Calu3 (cell line): ENCODE measurements at regions not wholly inside any gene's neighbourhood (a gene's known extent, or its start where the extent isn't known, plus 50 kb on each side); places are given as distances from the start of the nearest gene placed in this dataset.

ENCODE experiments used
- BruUV-seq: library from RNA; stranded (reverse); fragments of 400-500 nt; replicated peaks from 2 replicates; lab custom pipeline; 2021; lab: Mats Ljungman, UMichigan
- CTCF ChIA-PET: fragments of 300-600 bp; sonication (Branson Sonifier 250); formaldehyde crosslinking; loops from one replicate; lab custom pipeline; 2022; ENCODE audit warnings: antibody characterized with exemption; lab: Charles Lee
- DNase-seq: peaks from one replicate; pipeline ENCODE4 v3.0.0; 2022
- H3K27ac Mint-ChIP-seq: one replicate; pipeline ENCODE4 v1.8.0; 2022; ENCODE audit warnings: mixed read lengths; ENCODE audit not compliant: unreplicated experiment
- H3K27me3 Mint-ChIP-seq: one replicate; pipeline ENCODE4 v1.8.0; 2022; ENCODE audit warnings: mixed read lengths; ENCODE audit not compliant: unreplicated experiment
- H3K36me3 Mint-ChIP-seq: one replicate; pipeline ENCODE4 v1.8.0; 2022; ENCODE audit warnings: mild to moderate bottlenecking, moderate library complexity, mixed read lengths; ENCODE audit not compliant: insufficient read depth, unreplicated experiment
- H3K4me1 Mint-ChIP-seq: one replicate; pipeline ENCODE4 v1.8.0; 2022; ENCODE audit warnings: mild to moderate bottlenecking, low read depth, mixed read lengths; ENCODE audit not compliant: unreplicated experiment
- H3K4me3 Mint-ChIP-seq: one replicate; pipeline ENCODE4 v1.8.0; 2022; ENCODE audit warnings: mild to moderate bottlenecking, low read depth, moderate library complexity, mixed read lengths; ENCODE audit not compliant: unreplicated experiment
- H3K9me3 Mint-ChIP-seq: one replicate; pipeline ENCODE4 v1.8.0; 2022; ENCODE audit warnings: low read depth, mixed read lengths; ENCODE audit not compliant: unreplicated experiment
- intact Hi-C: fragments of 100-400 bp; cut with micrococcal nuclease; formaldehyde crosslinking; loops from one replicate; pipeline ENCODE4 v1.10.0; 2022; ENCODE audit not compliant: unreplicated experiment
- TF ChIP-seq, protein P1 (sequence below): fragments of 200-600 bp; IDR thresholded peaks from one replicate; pipeline ENCODE4 v1.8.0; 2022; ENCODE audit warnings: antibody characterized with exemption; ENCODE audit not compliant: unreplicated experiment

DNA sequence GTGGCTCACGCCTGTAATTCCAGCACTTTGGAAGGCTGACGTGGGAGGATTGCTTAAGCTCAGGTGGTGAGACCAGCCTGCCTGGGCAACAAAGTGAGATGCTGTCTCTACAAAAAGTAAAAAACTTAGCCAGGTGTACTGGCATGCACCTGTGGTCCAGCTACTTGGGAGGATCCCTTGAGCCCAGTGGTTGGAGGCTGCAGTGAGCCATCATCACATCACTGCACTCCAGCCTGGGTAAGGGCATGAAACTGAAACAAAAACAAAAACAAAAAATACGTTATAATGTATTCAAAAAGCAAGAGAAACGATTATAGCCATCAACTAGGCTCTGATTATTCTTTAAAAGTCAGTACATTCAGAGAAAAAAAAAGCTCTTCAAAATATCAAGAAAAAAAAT, 62.5 kb downstream of the TCF20 start:
- Mint-ChIP-seq H3K27me3 (no peaks in the 10 kb centered on the region), H3K27ac (no peak overlapping the region), H3K4me1 (no peaks in the 10 kb centered on the region), H3K36me3 (peaks cover 19% of the 10 kb centered on the region), H3K4me3 (no peak overlapping the region), H3K9me3 (no peaks in the 10 kb centered on the region)
- TF ChIP-seq, protein P1, sequence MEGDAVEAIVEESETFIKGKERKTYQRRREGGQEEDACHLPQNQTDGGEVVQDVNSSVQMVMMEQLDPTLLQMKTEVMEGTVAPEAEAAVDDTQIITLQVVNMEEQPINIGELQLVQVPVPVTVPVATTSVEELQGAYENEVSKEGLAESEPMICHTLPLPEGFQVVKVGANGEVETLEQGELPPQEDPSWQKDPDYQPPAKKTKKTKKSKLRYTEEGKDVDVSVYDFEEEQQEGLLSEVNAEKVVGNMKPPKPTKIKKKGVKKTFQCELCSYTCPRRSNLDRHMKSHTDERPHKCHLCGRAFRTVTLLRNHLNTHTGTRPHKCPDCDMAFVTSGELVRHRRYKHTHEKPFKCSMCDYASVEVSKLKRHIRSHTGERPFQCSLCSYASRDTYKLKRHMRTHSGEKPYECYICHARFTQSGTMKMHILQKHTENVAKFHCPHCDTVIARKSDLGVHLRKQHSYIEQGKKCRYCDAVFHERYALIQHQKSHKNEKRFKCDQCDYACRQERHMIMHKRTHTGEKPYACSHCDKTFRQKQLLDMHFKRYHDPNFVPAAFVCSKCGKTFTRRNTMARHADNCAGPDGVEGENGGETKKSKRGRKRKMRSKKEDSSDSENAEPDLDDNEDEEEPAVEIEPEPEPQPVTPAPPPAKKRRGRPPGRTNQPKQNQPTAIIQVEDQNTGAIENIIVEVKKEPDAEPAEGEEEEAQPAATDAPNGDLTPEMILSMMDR: no peak
- CTCF ChIA-PET: interaction anchor here (0.6 kb wide), 1 partner anchor 338 kb away, joined by 3 read pairs; no protein-coding TSS in a partner anchor
- BruUV-seq: no TSS peak
- intact Hi-C loops: no loop called here
- no peak for DNase-seq

DNA sequence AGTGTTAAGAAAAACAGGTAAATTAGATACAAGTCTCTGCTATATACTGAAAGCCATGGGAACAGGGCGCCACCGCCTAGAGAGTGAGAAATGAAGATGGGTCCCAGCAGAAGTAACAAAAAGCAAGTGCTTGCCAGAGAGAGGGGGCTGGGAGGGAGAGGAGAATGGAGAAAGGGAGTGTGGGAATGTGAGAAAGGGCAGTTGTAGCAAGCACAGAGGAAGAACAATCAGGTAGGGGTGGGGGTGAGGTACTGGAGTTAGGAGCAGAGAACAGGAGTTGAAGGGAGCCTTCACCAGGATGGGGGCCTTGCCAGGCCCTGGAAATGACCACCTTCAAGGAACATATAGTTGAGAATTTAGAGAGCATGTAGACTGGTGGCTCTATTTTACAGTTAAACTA, 66.8 kb downstream of the TCF20 start:
- TF ChIP-seq, protein P1: no peak
- Mint-ChIP-seq H3K4me3 (no peak overlapping the region), H3K36me3 (peaks cover 20% of the 10 kb centered on the region), H3K4me1 (no peaks in the 10 kb centered on the region), H3K9me3 (no peaks in the 10 kb centered on the region), H3K27ac (peak overlapping the region; percentile 14), H3K27me3 (no peaks in the 10 kb centered on the region)
- intact Hi-C loops: no loop called here
- no TSS peak for BruUV-seq
- CTCF ChIA-PET: no interaction called here
- no peak for DNase-seq

DNA sequence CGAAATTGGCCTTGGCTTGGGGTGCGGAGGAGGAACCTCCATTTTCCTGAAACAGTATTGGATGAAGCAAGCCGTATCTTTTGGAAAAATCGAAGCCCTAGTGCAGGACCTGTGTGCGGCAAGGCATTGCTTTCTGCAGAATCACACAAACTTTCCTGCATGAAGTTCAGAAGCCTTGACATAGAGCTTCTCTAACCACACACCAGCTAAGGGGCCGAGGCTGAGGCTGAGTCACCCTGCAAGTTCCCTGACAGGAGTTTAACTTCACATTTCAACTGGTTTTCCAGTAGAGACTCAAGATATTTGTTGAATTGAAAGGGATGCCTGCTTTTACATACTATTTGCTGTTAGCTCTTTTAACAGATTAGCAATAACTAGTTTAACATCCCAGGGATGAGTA, 67.8 kb downstream of the TCF20 start:
- H3K27ac Mint-ChIP-seq: no peak overlapping the region
- TF ChIP-seq, protein P1: no peak
- H3K4me3 Mint-ChIP-seq: no peak overlapping the region
- no peaks in the 10 kb centered on the region for H3K9me3 Mint-ChIP-seq
- intact Hi-C loops: no loop called here
- no peak for DNase-seq
- H3K36me3 Mint-ChIP-seq: peaks cover 20% of the 10 kb centered on the region
- H3K4me1 Mint-ChIP-seq: no peaks in the 10 kb centered on the region
- BruUV-seq: no TSS peak
- CTCF ChIA-PET: no interaction called here
- H3K27me3 Mint-ChIP-seq: no peaks in the 10 kb centered on the region

DNA sequence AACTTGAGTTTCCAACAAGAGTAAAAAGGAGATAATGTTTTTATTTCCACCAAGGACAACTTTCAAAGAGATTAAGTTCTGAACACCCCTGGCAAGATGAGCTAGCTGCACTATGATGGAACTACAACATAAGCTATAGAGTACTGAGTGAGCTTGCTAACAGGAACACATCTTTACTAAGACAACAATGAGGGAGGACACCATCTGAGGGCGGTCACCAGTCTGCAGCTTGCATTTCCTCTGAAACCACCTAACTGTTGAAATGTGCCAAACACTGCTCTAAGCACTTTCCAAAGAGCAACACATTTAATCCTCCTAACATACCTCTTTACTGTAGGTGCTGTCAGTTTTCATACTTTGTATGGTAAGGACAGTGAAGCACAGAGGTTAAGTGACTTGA, 68.4 kb downstream of the TCF20 start:
- intact Hi-C loops: no loop called here
- no peaks in the 10 kb centered on the region for H3K4me1 Mint-ChIP-seq
- BruUV-seq: no TSS peak
- no peak overlapping the region for H3K27ac Mint-ChIP-seq
- DNase-seq: no peak
- TF ChIP-seq, protein P1: no peak
- no peaks in the 10 kb centered on the region for H3K27me3 Mint-ChIP-seq
- CTCF ChIA-PET: no interaction called here
- H3K36me3 Mint-ChIP-seq: peaks cover 20% of the 10 kb centered on the region
- H3K9me3 Mint-ChIP-seq: no peaks in the 10 kb centered on the region
- H3K4me3 Mint-ChIP-seq: no peak overlapping the region
